NOMO-1 treated with DMSO at 0.1 percent for 48 hours (cell line): ENCODE measurements at regions not wholly inside any gene's neighbourhood (a gene's known extent, or its start where the extent isn't known, plus 50 kb on each side); places are given as distances from the start of the nearest gene placed in this dataset.
A peak's percentile ranks its signal among the peaks of the same experiment; 100 is the strongest.

Source experiments
- DNase-seq: peaks from one replicate; lab custom pipeline; 2025; ENCODE audit not compliant: unreplicated experiment; lab: John Stamatoyannopoulos, UW

DNA sequence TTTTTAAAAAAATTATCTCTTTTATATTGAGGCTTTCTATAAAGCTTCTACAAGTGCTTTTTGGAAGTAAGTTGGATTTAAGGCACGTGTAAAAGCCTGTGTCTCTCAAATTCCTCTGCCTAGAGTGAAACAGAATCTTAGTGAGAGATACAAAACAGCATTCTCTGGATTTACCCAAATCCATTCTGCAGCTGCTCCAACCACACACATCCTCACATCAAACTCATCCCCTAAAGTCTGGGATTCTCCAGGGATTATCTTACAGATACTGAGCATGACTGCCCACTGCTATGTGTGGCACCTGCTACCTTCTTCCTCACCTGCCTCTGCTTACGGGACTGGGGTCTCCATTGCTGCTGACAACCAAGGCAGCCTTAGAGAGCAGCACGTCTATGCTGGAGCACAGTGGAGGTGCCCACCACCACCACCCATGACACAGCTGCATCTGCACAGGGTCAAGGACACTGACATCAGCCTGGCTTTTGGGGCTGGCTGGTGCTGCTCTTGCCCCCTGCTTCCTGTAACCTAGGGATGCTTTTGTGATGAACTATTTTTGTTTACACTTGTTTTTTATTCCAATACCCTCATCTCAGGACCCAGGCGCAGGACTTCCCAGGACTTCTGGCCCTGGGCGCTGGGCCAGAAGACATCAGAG, 139.2 kb upstream of the NAMPT start:
- DNase-seq = no peak

DNA sequence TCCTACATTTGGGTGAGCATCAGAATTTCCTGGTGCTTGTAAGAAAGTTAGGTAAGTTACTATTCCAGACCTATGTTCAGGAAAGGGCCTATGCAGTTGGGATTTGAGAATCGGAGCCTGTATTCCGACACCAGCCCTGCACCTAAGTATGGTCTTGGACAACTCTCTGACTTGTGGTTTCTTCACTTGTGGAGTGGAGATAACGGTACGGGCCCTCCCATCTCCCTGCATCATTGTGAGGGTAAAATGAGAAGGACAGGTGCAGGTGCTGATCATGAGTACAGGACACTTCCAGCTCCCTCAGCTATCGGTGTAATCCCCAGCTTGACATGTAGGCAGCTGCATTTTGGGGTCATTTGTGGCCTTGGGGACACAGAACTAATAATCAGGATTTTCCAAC, 138.3 kb upstream of the NAMPT start:
- no peak for DNase-seq

GRCh38 chr7:106421181-106421762, 136.5 kb upstream of the NAMPT start:
- DNase-seq = peak; percentile 77

DNA sequence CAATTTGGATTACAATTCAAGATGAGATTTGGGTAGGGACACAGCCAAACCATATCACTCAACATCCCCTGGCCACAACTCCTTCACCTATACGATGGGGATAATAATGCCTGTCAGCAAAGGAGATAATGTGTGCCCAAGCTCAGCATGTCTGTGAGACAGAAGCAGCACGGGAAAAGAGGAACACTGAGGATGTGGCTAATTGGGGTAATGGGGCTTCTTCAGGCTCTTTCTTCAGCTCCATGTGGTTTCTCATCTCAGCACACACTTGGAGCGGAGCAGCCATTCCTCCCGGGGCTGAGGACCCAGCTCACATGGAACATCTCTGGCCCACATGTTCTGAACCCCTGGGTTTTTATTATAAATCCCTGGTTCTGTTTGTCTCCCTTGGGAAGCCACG, 136.0 kb upstream of the NAMPT start:
- DNase-seq = no peak

- DNase-seq = no peak
These were observed 135.4 kb upstream of the NAMPT start for GRCh38 chr7:106420210-106420609.

DNA sequence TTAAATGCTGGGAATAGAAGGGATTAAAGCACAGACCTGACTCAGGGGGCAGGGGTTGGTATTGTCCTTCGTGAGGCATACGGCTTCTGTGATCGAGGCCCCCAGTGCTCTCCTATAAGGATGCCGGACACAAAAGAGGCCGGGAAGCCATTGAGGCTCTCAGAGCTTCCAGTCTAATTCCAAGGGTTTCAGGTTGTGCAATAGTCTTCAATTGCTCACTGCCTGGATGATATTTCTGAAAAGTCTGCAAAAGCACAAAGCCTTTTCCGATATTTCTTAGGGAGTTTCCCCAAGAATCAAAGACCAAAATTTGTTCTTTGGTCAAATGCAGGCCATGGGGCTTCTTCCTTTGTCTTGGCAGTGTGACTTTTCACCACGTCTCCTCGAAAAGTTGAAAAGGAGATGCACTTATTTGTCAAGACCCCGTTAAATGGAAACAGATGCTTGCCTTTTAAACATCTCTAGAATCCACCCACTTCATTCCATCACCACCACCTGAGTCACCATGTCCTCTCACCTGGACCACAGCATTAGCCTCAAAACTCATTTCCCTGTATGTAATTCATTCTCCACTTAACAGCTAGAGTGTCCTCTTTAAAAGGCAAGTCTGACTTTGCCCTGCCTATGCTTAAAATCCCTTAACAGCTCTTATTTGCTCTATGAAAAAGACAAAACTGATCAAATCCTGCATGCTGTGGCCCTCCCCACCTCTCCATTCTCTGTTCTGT, 134.8 kb upstream of the NAMPT start:
- DNase-seq = no peak

DNA sequence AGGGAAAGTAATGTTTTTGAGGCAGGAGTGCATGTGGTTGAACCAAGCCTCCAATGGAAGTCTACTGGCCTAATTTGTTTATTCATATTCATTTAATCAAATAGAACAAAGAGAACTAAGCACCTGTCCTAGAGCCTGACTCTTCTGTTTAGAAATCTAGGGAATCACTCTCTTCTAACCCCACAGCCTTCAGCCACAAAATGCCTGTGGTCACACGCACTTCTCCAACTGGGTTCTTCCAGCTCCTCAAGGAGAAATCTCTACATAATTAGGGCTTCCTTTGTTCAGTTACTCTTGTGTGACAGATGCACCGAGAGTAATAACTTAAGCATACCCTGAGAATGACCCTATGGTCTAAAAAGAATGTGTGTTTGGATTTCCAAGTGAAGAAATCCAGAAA, 133.7 kb upstream of the NAMPT start:
- DNase-seq = no peak

- DNase-seq = peak; percentile 67
These were observed 133.3 kb upstream of the NAMPT start for GRCh38 chr7:106418094-106418493.

GRCh38 chr7:106417273-106417902, 132.6 kb upstream of the NAMPT start:
- DNase-seq = no peak

DNA sequence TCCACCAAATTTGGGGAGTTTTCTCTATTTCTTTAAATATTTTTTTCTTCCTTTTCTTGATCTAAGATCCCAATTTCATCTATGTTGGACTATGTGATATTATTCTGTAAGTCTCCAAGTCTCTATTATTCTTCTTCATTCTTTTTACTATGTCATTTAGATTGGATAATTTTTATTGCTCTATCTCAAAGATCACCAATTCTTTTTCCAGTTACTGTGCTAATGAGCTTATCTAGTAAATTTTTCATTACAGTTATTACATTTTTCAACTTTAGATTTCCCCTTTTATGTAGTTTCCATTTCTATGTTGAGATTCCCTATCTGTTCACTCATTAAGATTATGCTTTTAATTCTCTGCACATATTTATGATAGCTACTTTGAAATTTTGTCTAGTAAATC, 131.6 kb upstream of the NAMPT start:
- no peak for DNase-seq

DNA sequence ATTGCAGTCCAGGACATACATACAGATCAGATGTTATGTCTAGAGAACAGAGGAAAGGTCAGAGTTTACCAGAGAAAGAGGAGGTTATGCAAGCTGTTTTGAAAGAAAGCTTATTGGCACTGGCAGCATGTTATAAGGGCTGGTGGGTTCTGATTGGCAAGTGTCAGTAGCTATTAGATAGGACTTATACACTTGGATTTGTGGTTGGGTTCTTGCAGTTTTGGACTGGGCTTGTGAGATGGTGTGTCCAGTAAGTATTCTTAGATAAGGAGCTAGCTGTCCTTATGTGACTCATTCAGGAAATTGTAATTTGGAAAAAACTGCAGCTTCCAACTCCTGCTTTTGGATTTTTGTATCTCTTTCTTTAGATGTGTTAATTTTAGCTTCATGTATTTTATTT, 130.7 kb upstream of the NAMPT start:
- no peak for DNase-seq

DNA sequence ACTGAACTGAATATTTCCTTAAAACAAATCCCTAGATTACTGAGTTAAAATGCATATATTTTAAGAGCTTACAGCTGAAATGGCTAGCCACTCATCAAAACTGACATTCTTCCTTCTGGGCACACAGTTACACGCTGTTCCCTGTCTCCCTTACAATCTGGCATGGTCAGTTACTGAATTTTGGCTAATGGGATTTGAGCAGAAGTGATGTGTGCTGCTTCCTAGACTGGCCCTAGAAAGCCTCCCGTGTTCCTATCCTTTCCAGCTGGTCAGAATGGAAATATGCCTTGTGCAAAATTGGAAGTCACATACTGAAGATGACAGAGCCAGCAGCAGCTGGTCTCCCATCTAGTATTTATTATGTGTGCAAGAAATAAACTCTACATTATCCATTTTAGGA, 128.7 kb upstream of the NAMPT start:
- no peak for DNase-seq

DNA sequence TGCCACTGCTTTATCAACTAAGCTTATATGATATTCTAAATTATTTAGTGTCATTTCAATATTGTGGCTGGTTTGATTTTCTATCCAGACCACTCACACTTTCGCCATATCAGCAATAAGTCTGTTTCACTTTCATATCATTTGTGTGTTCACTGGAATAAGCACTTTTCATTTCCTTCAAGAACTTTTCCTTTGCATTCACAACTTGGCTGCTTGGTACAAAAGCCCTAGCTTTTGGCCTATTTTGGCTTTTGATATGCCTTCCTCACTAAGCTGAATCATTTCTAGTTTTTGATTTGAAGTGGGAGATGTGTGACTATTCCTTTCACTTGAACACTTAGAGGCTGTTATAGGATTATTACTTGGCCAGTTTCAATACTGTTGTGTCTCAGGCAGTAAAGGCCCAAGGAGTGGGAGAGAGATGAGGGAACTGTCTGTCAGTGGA, 120.9 kb upstream of the NAMPT start:
- no peak for DNase-seq

- DNase-seq = no peak
These were observed 118.1 kb upstream of the NAMPT start for GRCh38 chr7:106402898-106403297.

DNA sequence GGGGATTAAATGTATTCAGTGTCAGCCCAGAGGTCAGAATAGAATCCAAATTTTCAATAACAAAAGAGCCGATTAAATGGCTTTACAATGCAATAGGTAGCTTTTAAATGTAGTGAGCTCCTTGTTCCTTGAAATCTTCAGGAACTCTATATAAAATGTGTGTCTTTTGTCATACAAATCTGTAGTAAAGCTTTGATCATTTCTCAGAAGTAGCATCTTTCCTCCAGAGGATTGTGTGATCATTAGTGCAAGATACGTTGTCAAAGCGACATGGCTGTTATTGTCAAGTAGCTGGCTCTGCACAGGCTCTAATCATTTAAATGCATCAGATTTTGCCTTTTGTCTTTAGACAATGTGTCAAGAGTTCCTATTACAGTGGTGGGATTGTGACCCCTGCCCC, 116.1 kb upstream of the NAMPT start:
- DNase-seq = no peak

GRCh38 chr7:106398786-106399185, 114.0 kb upstream of the NAMPT start:
- DNase-seq = no peak

DNA sequence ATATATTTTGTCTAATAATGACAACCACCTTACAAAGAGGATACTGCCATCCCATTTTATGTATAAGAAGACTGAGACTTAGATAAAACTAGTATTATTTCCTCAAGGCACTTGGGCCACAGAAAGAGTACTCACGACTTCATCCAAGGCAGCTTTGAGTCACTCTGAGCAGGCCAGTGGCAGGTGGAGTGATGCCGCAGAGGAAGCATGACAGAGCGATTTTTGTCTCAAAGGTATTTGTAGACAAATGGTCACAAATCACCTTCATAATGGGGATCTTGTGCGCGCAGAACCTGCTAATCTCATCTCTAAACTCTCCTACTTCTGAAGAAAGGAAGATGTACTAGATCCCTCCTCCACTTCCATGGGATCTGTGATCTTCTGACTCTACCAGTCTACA, 113.2 kb upstream of the NAMPT start:
- DNase-seq = no peak

DNA sequence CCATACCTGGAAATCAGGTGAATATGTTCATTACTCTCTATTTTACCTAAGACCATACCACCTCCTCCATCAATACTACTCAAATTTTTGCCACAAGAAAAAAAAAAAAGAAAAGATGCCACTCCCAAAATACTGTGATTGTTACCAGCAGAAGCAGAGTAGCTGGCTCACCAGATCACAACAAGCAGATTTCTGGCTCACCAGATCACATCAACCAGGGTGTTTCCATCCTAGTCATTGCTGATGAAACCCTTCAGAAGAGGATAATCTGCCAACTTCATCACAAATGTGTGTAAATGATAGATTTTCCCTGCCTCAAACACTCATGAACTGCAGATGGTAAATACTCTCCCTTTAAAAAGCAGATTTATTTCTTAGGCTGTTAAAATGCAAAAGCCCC, 109.7 kb upstream of the NAMPT start:
- DNase-seq = no peak

GRCh38 chr7:106393564-106394251, 108.9 kb upstream of the NAMPT start:
- no peak for DNase-seq

DNA sequence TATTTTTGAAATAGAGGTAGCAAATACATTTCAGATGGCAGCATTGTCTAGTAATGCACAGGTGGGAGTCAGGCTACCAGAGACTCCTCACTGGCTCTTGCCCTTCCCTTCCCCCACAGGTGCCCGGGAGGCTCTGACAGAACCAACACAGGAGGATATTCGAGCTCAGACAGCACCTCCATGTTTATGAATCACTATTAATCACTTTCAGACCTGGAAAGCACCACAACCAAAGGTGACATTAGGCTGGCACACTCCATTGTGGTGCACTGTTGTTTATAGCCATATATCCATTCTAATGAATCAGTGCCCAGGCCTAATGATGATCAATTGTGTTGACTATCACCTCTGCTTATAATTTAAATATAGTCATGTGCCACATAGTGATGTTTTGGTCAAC, 107.8 kb upstream of the NAMPT start:
- DNase-seq = no peak

- no peak for DNase-seq
These were observed 107.4 kb upstream of the NAMPT start for GRCh38 chr7:106392144-106392543.
